H1 (cell line): ENCODE measurements at regions not wholly inside any gene's neighbourhood (a gene's known extent, or its start where the extent isn't known, plus 50 kb on each side); places are given as distances from the start of the nearest gene placed in this dataset.
A peak's percentile ranks its signal among the peaks of the same experiment; 100 is the strongest.

Experiments used
- CTCF ChIA-PET: fragments of 300-600 bp; sonication (Branson Sonifier 250); formaldehyde crosslinking; loops from one replicate; lab custom pipeline; 2021; ENCODE audit not compliant: partially characterized antibody; lab: Charles Lee
- POLR2A ChIA-PET: fragments of 300-600 bp; sonication (Branson Sonifier 250); formaldehyde crosslinking; loops from one replicate; lab custom pipeline; 2021; ENCODE audit warnings: inconsistent platforms; ENCODE audit not compliant: partially characterized antibody; lab: Charles Lee
- DNase-seq, 2 experiments: peaks; one replicate each; pipeline versions ENCODE4 v3.0.0 to v3.0.0-alpha.2; 2010 to 2022; ENCODE audit warnings: low spot score in 2 of 2, low read depth in 1 of 2, mixed read lengths in 1 of 2
- FAIRE-seq: peaks from 2 replicates; lab custom pipeline; 2011; peaks lifted over from hg19 to GRCh38; lab: Jason Lieb, UNC
- H2AFZ ChIP-seq: 2 replicates; pipeline ENCODE4 v1.8.1; 2012; ENCODE audit warnings: low read length, inconsistent platforms
- H2AK5ac ChIP-seq: 2 replicates; pipeline ENCODE4 v1.6.1; 2013; ENCODE audit warnings: low read depth, low read length
- H2BK120ac ChIP-seq: replicated peaks from 2 replicates; pipeline ENCODE3; 2013; ENCODE audit warnings: low read depth, low read length, inconsistent platforms
- H2BK12ac ChIP-seq: 2 replicates; pipeline ENCODE4 v1.6.1; 2013; ENCODE audit warnings: low read depth, low read length
- H2BK15ac ChIP-seq: 2 replicates; pipeline ENCODE4 v1.6.1; 2013; ENCODE audit warnings: low read length
- H2BK20ac ChIP-seq: 2 replicates; pipeline ENCODE4 v1.6.1; 2013; ENCODE audit warnings: low read length
- H2BK5ac ChIP-seq: 2 replicates; pipeline ENCODE4 v1.6.1; 2013; ENCODE audit warnings: low read depth, low read length
- H3K14ac ChIP-seq: 2 replicates; pipeline ENCODE4 v1.6.1; 2013; ENCODE audit warnings: inconsistent platforms; ENCODE audit not compliant: insufficient read length
- H3K18ac ChIP-seq: 2 replicates; pipeline ENCODE4 v1.6.1; 2013; ENCODE audit warnings: low read length; ENCODE audit errors: extremely low read depth
- H3K23ac ChIP-seq: 2 replicates; pipeline ENCODE4 v1.6.1; 2013; ENCODE audit warnings: inconsistent platforms; ENCODE audit not compliant: insufficient read length
- H3K23me2 ChIP-seq: 2 replicates; pipeline ENCODE4 v1.6.1; 2013; ENCODE audit warnings: low read depth, low read length
- H3K27ac ChIP-seq: 2 replicates; pipeline ENCODE4 v1.6.1; 2011; ENCODE audit warnings: low read depth, low read length, inconsistent platforms
- H3K27me3 ChIP-seq, 4 experiments: replicated peaks in 1 of 4; 1 replicate in 1 of 4; 2 replicates in 3 of 4; pipeline versions ENCODE4 v1.6.1 to v1.8.1; 2011 to 2013; ENCODE audit warnings: low read length in 3 of 4, mild to moderate bottlenecking in 3 of 4, inconsistent platforms in 2 of 4, mixed read lengths in 2 of 4, moderate library complexity in 1 of 4; ENCODE audit not compliant: control insufficient read depth in 3 of 4, insufficient read depth in 3 of 4; ENCODE audit errors: extremely low read depth in 1 of 4
- H3K36me3 ChIP-seq, 4 experiments: 2 replicates each; pipeline versions ENCODE4 v1.6.1 to v1.8.1; 2011 to 2013; ENCODE audit warnings: mild to moderate bottlenecking in 4 of 4, low read length in 3 of 4, moderate library complexity in 2 of 4, control low read depth in 1 of 4, inconsistent platforms in 1 of 4; ENCODE audit not compliant: insufficient read depth in 4 of 4, control insufficient read depth in 2 of 4
- H3K4ac ChIP-seq: replicated peaks from 2 replicates; pipeline ENCODE3; 2013; ENCODE audit warnings: low read length, low read depth, mixed read lengths, inconsistent platforms; ENCODE audit not compliant: insufficient read length
- H3K4me1 ChIP-seq, 4 experiments: replicated peaks in 1 of 4; 1 replicate in 1 of 4; 2 replicates in 3 of 4; pipeline versions ENCODE4 v1.6.1 to v1.8.1; 2011 to 2013; ENCODE audit warnings: low read length in 3 of 4, inconsistent platforms in 2 of 4, mixed read lengths in 1 of 4; ENCODE audit not compliant: insufficient read depth in 4 of 4, control insufficient read depth in 3 of 4
- H3K4me2 ChIP-seq, 2 experiments: 2 replicates each; pipeline versions ENCODE4 v1.6.1 to v1.8.1; 2011 to 2013; ENCODE audit warnings: low read depth in 2 of 2, low read length in 2 of 2, control low read depth in 1 of 2, inconsistent platforms in 1 of 2, mild to moderate bottlenecking in 1 of 2; ENCODE audit not compliant: insufficient read depth in 1 of 2
- H3K4me3 ChIP-seq, 4 experiments: fragments of 200-600, 300-600 bp in 1 of 4; sonication (generic), shearing (Covaris generic), sonication (Bioruptor Twin) in 1 of 4; 2 replicates each; pipeline versions ENCODE4 v1.5.1 to v1.8.1; 2011 to 2016; ENCODE audit warnings: low read length in 4 of 4, low read depth in 3 of 4, control low read depth in 2 of 4, inconsistent platforms in 2 of 4, mild to moderate bottlenecking in 2 of 4, mixed read lengths in 1 of 4, moderate library complexity in 1 of 4; ENCODE audit not compliant: insufficient read depth in 2 of 4; ENCODE audit errors: extremely low read depth in 1 of 4
- H3K56ac ChIP-seq: replicated peaks from 2 replicates; pipeline ENCODE3; 2013; ENCODE audit warnings: low read depth, mild to moderate bottlenecking, mixed read lengths, low read length, inconsistent platforms; ENCODE audit not compliant: insufficient read length
- H3K79me1 ChIP-seq: 2 replicates; pipeline ENCODE4 v1.6.1; 2013; ENCODE audit warnings: low read depth, low read length, control low read depth
- H3K79me2 ChIP-seq, 2 experiments: 2 replicates each; pipeline versions ENCODE4 v1.6.1 to v1.8.1; 2012 to 2013; ENCODE audit warnings: low read length in 2 of 2, mild to moderate bottlenecking in 2 of 2, inconsistent platforms in 1 of 2; ENCODE audit not compliant: insufficient read depth in 2 of 2, control insufficient read depth in 1 of 2
- H3K9ac ChIP-seq, 4 experiments: replicated peaks in 1 of 4; 1 replicate in 1 of 4; 2 replicates in 3 of 4; pipeline versions ENCODE4 v1.6.1 to v1.8.1; 2011 to 2013; ENCODE audit warnings: low read depth in 3 of 4, low read length in 3 of 4, control low read depth in 2 of 4, mild to moderate bottlenecking in 2 of 4, moderate library complexity in 2 of 4, inconsistent platforms in 1 of 4; ENCODE audit errors: extremely low read depth in 1 of 4
- H3K9me3 ChIP-seq, 2 experiments: 2 replicates each; pipeline versions ENCODE4 v1.6.1 to v1.8.1; 2012 to 2013; ENCODE audit warnings: mild to moderate bottlenecking in 2 of 2, moderate library complexity in 2 of 2, control low read depth in 1 of 2, inconsistent platforms in 1 of 2, low read depth in 1 of 2, low read length in 1 of 2, mixed read lengths in 1 of 2; ENCODE audit not compliant: insufficient read depth in 2 of 2
- H4K20me1 ChIP-seq, 2 experiments: replicated peaks in 1 of 2; 2 replicates each; pipeline versions ENCODE3 to v1.8.1; 2011 to 2013; ENCODE audit warnings: inconsistent platforms in 2 of 2, low read length in 2 of 2, mild to moderate bottlenecking in 1 of 2; ENCODE audit not compliant: insufficient read depth in 2 of 2, control insufficient read depth in 1 of 2
- H4K5ac ChIP-seq: 2 replicates; pipeline ENCODE4 v1.6.1; 2013; ENCODE audit warnings: low read length, low read depth, mixed read lengths, inconsistent platforms; ENCODE audit not compliant: insufficient read length
- H4K8ac ChIP-seq: 2 replicates; pipeline ENCODE4 v1.8.0; 2013; ENCODE audit warnings: mild to moderate bottlenecking, moderate library complexity, low read length, inconsistent platforms; ENCODE audit not compliant: insufficient read depth; ENCODE audit errors: extremely low read depth
- H4K91ac ChIP-seq: replicated peaks from 2 replicates; pipeline ENCODE3; 2013; ENCODE audit warnings: low read length, mixed read lengths, inconsistent platforms; ENCODE audit not compliant: insufficient read length
- ASH2L ChIP-seq: fragments of 200-600, 300-600 bp; sonication (generic); IDR thresholded peaks from one replicate; pipeline ENCODE4 v1.7.1; 2017; ENCODE audit warnings: low read length
- BACH1 ChIP-seq: IDR thresholded peaks from 2 replicates; pipeline ENCODE4 v1.6.1; 2012; ENCODE audit warnings: low read length, improper control_type of control experiment
- BRCA1 ChIP-seq: IDR thresholded peaks from 2 replicates; pipeline ENCODE4 v1.6.1; 2012; ENCODE audit warnings: low read depth, low read length, improper control_type of control experiment
- CHD1 ChIP-seq: IDR thresholded peaks from 2 replicates; pipeline ENCODE4 v1.6.1; 2012; ENCODE audit warnings: low read depth, low read length, improper control_type of control experiment
- HDAC2 ChIP-seq, 2 experiments: fragments of 300-600 bp in 1 of 2; sonication (generic) in 1 of 2; IDR thresholded peaks; 2 replicates each; pipeline ENCODE4 v1.6.1; 2011 to 2012; ENCODE audit warnings: low read depth in 2 of 2, low read length in 2 of 2, mild to moderate bottlenecking in 2 of 2, moderate library complexity in 2 of 2, borderline replicate concordance in 1 of 2, inconsistent platforms in 1 of 2
- HDAC6 ChIP-seq: IDR thresholded peaks from one replicate; pipeline ENCODE4 v1.7.1; 2012; ENCODE audit warnings: low read depth, mild to moderate bottlenecking, inconsistent platforms, low read length, moderate library complexity
- MAX ChIP-seq: IDR thresholded peaks from 2 replicates; pipeline ENCODE4 v1.6.1; 2012; ENCODE audit warnings: inconsistent platforms
- POU5F1 ChIP-seq: IDR thresholded peaks from 2 replicates; pipeline ENCODE4 v1.6.1; 2011; ENCODE audit warnings: low read depth, mild to moderate bottlenecking, low read length, moderate library complexity
- RNF2 ChIP-seq: fragments of 200-900, 300-1000 bp; sonication (generic); IDR thresholded peaks from 2 replicates; pipeline ENCODE4 v1.7.1; 2016; ENCODE audit warnings: borderline replicate concordance, low read depth, mild to moderate bottlenecking, antibody characterized with exemption, low read length; ENCODE audit not compliant: poor library complexity, severe bottlenecking; ENCODE audit errors: missing control alignments
- SAP30 ChIP-seq: fragments of 300-600 bp; sonication (generic); IDR thresholded peaks from 2 replicates; pipeline ENCODE4 v1.7.1; 2012; ENCODE audit warnings: low read length, moderate library complexity, mild to moderate bottlenecking, inconsistent platforms; ENCODE audit not compliant: insufficient read depth, insufficient replicate concordance
- TAF1 ChIP-seq: IDR thresholded peaks from 2 replicates; pipeline ENCODE4 v1.6.1; 2011; ENCODE audit warnings: mild to moderate bottlenecking, low read depth, low read length
- WGBS, 2 experiments: shearing (Covaris generic) in 1 of 2; methylation state at CpG; one replicate each; pipeline versions ENCODE4 v1.1.6 to v1.1.7; 2013 to 2015; ENCODE audit warnings: low lambda C conversion rate in 2 of 2, mixed read lengths in 2 of 2, inconsistent platforms in 1 of 2, low coverage in 1 of 2, missing lambda C conversion rate in 1 of 2; ENCODE audit not compliant: insufficient replicate concordance in 2 of 2, insufficient coverage in 1 of 2, insufficient read length in 1 of 2; ENCODE audit errors: extremely low coverage in 1 of 2, missing lambda C conversion rate in 1 of 2; 5-methylcytosine and 5-hydroxymethylcytosine counted together
- TF ChIP-seq, protein P1 (sequence below): IDR thresholded peaks from 2 replicates; pipeline ENCODE4 v1.6.1; 2012; ENCODE audit warnings: low read length, inconsistent platforms

GRCh38 chr6:14695579-14695978, 550.3 kb upstream of the JARID2 start:
- H3K9ac ChIP-seq = no peak overlapping the region
- H2BK15ac ChIP-seq = no peak overlapping the region
- H4K8ac ChIP-seq = no peak overlapping the region
- no peak for DNase-seq
- 0 out of 2 replicates have a peak overlapping the region, but pooled peaks have one; percentile 57 for H3K18ac ChIP-seq
- peaks cover 0 to 3% of the 10 kb centered on the region in 2 experiments; a peak in 1 of 4 replicates for H3K9me3 ChIP-seq
- H3K23ac ChIP-seq = no peak overlapping the region
- H3K14ac ChIP-seq = no peak overlapping the region
- no peak overlapping the region for H2AFZ ChIP-seq
- no peak overlapping the region for H4K91ac ChIP-seq
- H2BK20ac ChIP-seq = no peak overlapping the region
- H4K5ac ChIP-seq = no peak overlapping the region
- ChIA-PET POLR2A (no interaction called here), CTCF (no interaction called here)
- H3K4ac ChIP-seq = no peak overlapping the region
- H2BK5ac ChIP-seq = 0 out of 2 replicates have a peak overlapping the region, but pooled peaks have one; percentile 14
- H3K23me2 ChIP-seq = no peaks in the 10 kb centered on the region
- no peak overlapping the region for H3K4me3 ChIP-seq
- H3K79me1 ChIP-seq = no peaks in the 10 kb centered on the region
- no peaks in the 10 kb centered on the region for H3K4me1 ChIP-seq
- H3K56ac ChIP-seq = no peak overlapping the region
- H2BK120ac ChIP-seq = no peak overlapping the region
- no peaks in the 10 kb centered on the region for H4K20me1 ChIP-seq
- H3K79me2 ChIP-seq = no peaks in the 10 kb centered on the region
- no peak overlapping the region for H3K27ac ChIP-seq
- no peak overlapping the region for H3K4me2 ChIP-seq
- H3K27me3 ChIP-seq = no peaks in the 10 kb centered on the region
- FAIRE-seq = no peak
- 93% methylated on average over 6 of the region's 6 CpGs; no CpG with 5 or more reads in 1 of the 2 experiments for WGBS, 2 experiments
- H2AK5ac ChIP-seq = no peak overlapping the region
- no peaks in the 10 kb centered on the region for H3K36me3 ChIP-seq
- no peak overlapping the region for H2BK12ac ChIP-seq
- TF ChIP-seq BRCA1 (no peak), BACH1 (no peak), HDAC2 (IDR thresholded peaks at IDR 0.05; ENCODE audit: borderline replicate concordance in 1 of 2, low read depth in 2 of 2, low read length in 2 of 2) (no peak), TAF1 (no peak), POU5F1 (no peak), HDAC6 (no peak), CHD1 (no peak), ASH2L (no peak), MAX (no peak), RNF2 (no peak), SAP30 (no peak)
- TF ChIP-seq, protein P1, sequence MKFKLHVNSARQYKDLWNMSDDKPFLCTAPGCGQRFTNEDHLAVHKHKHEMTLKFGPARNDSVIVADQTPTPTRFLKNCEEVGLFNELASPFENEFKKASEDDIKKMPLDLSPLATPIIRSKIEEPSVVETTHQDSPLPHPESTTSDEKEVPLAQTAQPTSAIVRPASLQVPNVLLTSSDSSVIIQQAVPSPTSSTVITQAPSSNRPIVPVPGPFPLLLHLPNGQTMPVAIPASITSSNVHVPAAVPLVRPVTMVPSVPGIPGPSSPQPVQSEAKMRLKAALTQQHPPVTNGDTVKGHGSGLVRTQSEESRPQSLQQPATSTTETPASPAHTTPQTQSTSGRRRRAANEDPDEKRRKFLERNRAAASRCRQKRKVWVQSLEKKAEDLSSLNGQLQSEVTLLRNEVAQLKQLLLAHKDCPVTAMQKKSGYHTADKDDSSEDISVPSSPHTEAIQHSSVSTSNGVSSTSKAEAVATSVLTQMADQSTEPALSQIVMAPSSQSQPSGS = no peak
